ENCODE measurements at regions not wholly inside any gene's neighbourhood (a gene's known extent, or its start where the extent isn't known, plus 50 kb on each side); places are given as distances from the start of the nearest gene placed in this dataset.

DNA sequence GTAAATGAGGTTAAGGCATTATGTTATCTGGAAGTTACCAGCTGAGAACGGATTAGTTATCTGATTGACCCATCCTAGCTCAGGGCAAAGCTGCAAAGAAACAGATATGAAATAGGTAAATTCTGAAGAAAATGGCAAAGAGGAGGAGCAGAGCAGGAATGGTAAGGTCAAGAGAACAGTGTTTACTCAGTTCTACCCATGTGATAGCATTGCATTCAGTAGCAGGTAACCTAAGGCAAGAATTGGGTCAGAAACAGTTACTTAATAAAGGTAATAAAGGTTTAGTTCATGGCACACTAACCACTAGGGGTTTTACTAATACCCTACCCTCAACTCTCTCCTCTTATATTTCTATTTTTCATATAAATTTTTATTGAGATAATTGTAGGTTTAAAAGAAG, 224.8 kb downstream of the ASCL1 start:
- TF ChIP-seq ZNF3 (CRISPR knock-in tag; IDR thresholded peaks at IDR 0.05), result no peak
- TF ChIP-seq, protein P1, sequence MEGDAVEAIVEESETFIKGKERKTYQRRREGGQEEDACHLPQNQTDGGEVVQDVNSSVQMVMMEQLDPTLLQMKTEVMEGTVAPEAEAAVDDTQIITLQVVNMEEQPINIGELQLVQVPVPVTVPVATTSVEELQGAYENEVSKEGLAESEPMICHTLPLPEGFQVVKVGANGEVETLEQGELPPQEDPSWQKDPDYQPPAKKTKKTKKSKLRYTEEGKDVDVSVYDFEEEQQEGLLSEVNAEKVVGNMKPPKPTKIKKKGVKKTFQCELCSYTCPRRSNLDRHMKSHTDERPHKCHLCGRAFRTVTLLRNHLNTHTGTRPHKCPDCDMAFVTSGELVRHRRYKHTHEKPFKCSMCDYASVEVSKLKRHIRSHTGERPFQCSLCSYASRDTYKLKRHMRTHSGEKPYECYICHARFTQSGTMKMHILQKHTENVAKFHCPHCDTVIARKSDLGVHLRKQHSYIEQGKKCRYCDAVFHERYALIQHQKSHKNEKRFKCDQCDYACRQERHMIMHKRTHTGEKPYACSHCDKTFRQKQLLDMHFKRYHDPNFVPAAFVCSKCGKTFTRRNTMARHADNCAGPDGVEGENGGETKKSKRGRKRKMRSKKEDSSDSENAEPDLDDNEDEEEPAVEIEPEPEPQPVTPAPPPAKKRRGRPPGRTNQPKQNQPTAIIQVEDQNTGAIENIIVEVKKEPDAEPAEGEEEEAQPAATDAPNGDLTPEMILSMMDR (CRISPR knock-in tag; IDR thresholded peaks at IDR 0.05), result no peak
- TF ChIP-seq KDM5A (IDR thresholded peaks at IDR 0.05; ENCODE audit: borderline replicate concordance, low read length), result no peak
- TF ChIP-seq ZNF747 (CRISPR knock-in tag; IDR thresholded peaks at IDR 0.05; ENCODE audit: borderline replicate concordance), result no peak
- no peak for TF ChIP-seq NPAS2 (CRISPR knock-in tag; IDR thresholded peaks at IDR 0.05; ENCODE audit: borderline replicate concordance)
- TF ChIP-seq YY1 (IDR thresholded peaks at IDR 0.05; ENCODE audit: insufficient read depth, insufficient replicate concordance, low read depth, low read length), result no peak
- TF ChIP-seq ZNF556 (CRISPR knock-in tag; IDR thresholded peaks at IDR 0.05; ENCODE audit: borderline replicate concordance), result no peak
- no peak for TF ChIP-seq ZNF124 (CRISPR knock-in tag; IDR thresholded peaks at IDR 0.05)
- TF ChIP-seq RFX5 (IDR thresholded peaks at IDR 0.05; ENCODE audit: low read depth, low read length), result no peak
- TF ChIP-seq SMAD3 (CRISPR knock-in tag; IDR thresholded peaks at IDR 0.05), result no peak
- no peak for TF ChIP-seq TBP (CRISPR knock-in tag; IDR thresholded peaks at IDR 0.05)
- TF ChIP-seq, protein P2, sequence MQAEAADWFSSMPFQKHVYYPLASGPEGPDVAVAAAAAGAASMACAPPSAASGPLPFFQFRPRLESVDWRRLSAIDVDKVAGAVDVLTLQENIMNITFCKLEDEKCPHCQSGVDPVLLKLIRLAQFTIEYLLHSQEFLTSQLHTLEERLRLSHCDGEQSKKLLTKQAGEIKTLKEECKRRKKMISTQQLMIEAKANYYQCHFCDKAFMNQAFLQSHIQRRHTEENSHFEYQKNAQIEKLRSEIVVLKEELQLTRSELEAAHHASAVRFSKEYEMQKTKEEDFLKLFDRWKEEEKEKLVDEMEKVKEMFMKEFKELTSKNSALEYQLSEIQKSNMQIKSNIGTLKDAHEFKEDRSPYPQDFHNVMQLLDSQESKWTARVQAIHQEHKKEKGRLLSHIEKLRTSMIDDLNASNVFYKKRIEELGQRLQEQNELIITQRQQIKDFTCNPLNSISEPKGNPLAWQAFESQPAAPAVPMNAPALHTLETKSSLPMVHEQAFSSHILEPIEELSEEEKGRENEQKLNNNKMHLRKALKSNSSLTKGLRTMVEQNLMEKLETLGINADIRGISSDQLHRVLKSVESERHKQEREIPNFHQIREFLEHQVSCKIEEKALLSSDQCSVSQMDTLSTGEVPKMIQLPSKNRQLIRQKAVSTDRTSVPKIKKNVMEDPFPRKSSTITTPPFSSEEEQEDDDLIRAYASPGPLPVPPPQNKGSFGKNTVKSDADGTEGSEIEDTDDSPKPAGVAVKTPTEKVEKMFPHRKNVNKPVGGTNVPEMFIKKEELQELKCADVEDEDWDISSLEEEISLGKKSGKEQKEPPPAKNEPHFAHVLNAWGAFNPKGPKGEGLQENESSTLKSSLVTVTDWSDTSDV (CRISPR knock-in tag; IDR thresholded peaks at IDR 0.05), result no peak
- no peak for TF ChIP-seq KLF13 (CRISPR knock-in tag; IDR thresholded peaks at IDR 0.05)
